Caco-2 (cell line): ENCODE measurements at regions not wholly inside any gene's neighbourhood (a gene's known extent, or its start where the extent isn't known, plus 50 kb on each side); places are given as distances from the start of the nearest gene placed in this dataset.

Source experiments
- BruUV-seq: library from RNA; stranded (reverse); fragments of 400-500 nt; replicated peaks from 2 replicates; lab custom pipeline; 2021; lab: Mats Ljungman, UMichigan
- CTCF ChIA-PET: fragments of 300-600 bp; sonication (Branson Sonifier 250); formaldehyde crosslinking; loops from one replicate; lab custom pipeline; 2022; ENCODE audit warnings: antibody characterized with exemption; lab: Charles Lee
- POLR2A ChIA-PET: fragments of 300-600 bp; sonication (Branson Sonifier 250); formaldehyde crosslinking; loops from one replicate; lab custom pipeline; 2022; ENCODE audit warnings: antibody characterized with exemption; lab: Charles Lee
- DNase-seq, 2 experiments: peaks; one replicate each; pipeline versions ENCODE4 v3.0.0 to v3.0.0-alpha.2; 2020 to 2022
- H3K27me3 ChIP-seq: replicated peaks from 2 replicates; pipeline ENCODE4 v1.6.0; 2011; ENCODE audit warnings: low read length; ENCODE audit not compliant: control insufficient read depth, insufficient read depth
- H3K36me3 ChIP-seq: 2 replicates; pipeline ENCODE4 v1.5.1; 2011; ENCODE audit warnings: low read length; ENCODE audit not compliant: control insufficient read depth, insufficient read depth
- H3K4me1 ChIP-seq: fragments of 250-450 bp; sonication (Bioruptor Pico); 2 replicates; pipeline ENCODE4 v1.5.1; 2020; ENCODE audit warnings: mild to moderate bottlenecking
- H3K4me3 ChIP-seq: 2 replicates; pipeline ENCODE4 v1.5.1; 2011; ENCODE audit warnings: low read depth, mild to moderate bottlenecking, control low read depth, low read length
- H3K9me3 ChIP-seq: fragments of 250-450 bp; sonication (Bioruptor Pico); 2 replicates; pipeline ENCODE4 v1.5.1; 2020; ENCODE audit warnings: mild to moderate bottlenecking, moderate library complexity
- H3K27ac Mint-ChIP-seq: one replicate; pipeline ENCODE4 v1.8.0; 2022; ENCODE audit warnings: mixed read lengths; ENCODE audit not compliant: unreplicated experiment
- H3K27me3 Mint-ChIP-seq: one replicate; pipeline ENCODE4 v1.8.0; 2022; ENCODE audit warnings: mixed read lengths; ENCODE audit not compliant: insufficient read depth, unreplicated experiment
- H3K36me3 Mint-ChIP-seq: one replicate; pipeline ENCODE4 v1.8.0; 2022; ENCODE audit warnings: mild to moderate bottlenecking, mixed read lengths; ENCODE audit not compliant: insufficient read depth, unreplicated experiment
- H3K4me1 Mint-ChIP-seq: one replicate; pipeline ENCODE4 v1.8.0; 2022; ENCODE audit warnings: low read depth, mixed read lengths; ENCODE audit not compliant: unreplicated experiment
- H3K4me3 Mint-ChIP-seq: one replicate; pipeline ENCODE4 v1.8.0; 2022; ENCODE audit warnings: mild to moderate bottlenecking, moderate library complexity, mixed read lengths; ENCODE audit not compliant: unreplicated experiment
- H3K9me3 Mint-ChIP-seq: one replicate; pipeline ENCODE4 v1.8.0; 2022; ENCODE audit warnings: mixed read lengths; ENCODE audit not compliant: unreplicated experiment
- intact Hi-C: fragments of 100-400 bp; cut with micrococcal nuclease; formaldehyde crosslinking; loops from one replicate; pipeline ENCODE4 v1.10.0; 2022; ENCODE audit not compliant: unreplicated experiment
- TF ChIP-seq, protein P1 (sequence below), 2 experiments: fragments of 200-600 bp in 1 of 2; IDR thresholded peaks; 1 replicate in 1 of 2; 2 replicates in 1 of 2; pipeline versions ENCODE4 v1.5.1 to v1.8.0; 2011 to 2022; ENCODE audit warnings: antibody characterized with exemption in 1 of 2, control low read depth in 1 of 2, inconsistent platforms in 1 of 2, low read depth in 1 of 2, low read length in 1 of 2, mild to moderate bottlenecking in 1 of 2, moderate library complexity in 1 of 2; ENCODE audit not compliant: insufficient read depth in 1 of 2, severe bottlenecking in 1 of 2, unreplicated experiment in 1 of 2

DNA sequence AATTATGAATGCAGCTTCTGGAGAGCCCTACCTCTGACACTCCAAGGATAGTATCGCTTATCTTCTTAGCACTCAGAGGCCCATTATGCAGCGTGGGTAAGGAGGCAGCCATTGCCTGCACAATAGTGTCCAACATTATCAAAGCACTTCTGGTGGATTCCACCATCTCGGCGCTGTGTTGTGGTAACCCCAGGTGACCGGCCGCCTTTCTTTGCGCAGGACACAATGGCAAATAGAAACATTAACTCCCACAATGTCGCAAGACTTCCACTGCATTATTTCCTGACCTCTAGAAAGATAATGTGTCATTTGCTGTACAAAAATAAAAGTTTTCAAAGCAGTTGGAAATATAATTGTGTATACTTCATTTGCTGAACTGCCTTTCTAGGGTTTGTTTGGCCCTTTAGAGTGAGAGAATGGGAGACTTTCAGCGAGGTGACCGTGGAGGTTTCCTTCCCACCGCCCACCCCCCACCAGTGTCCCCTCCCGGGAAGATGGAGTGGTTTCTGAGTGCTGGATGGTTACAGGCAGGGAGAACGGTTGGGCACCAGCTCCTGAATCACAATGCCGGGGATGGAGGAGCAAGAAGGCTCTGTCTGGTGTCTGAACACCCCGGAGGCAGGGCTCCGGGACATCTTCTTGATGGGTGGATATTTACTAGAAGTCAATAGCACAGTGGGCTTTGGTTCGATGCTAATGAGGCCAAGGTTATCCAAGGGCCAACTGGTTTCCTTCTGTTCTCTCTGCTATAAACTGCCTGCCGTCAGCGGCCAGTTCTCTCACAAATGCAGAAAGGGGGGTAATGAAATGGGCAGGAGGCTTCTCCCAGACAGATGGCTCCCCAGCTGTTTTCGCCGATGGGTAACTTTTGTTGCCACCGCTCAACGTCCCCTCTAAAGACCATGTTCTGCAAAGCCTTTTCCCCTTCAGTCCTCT is 215.4 kb upstream of the PROX1 start:
- Mint-ChIP-seq H3K4me3 (no peak overlapping the region), H3K36me3 (no peaks in the 10 kb centered on the region), H3K27ac (no peak overlapping the region)

DNA sequence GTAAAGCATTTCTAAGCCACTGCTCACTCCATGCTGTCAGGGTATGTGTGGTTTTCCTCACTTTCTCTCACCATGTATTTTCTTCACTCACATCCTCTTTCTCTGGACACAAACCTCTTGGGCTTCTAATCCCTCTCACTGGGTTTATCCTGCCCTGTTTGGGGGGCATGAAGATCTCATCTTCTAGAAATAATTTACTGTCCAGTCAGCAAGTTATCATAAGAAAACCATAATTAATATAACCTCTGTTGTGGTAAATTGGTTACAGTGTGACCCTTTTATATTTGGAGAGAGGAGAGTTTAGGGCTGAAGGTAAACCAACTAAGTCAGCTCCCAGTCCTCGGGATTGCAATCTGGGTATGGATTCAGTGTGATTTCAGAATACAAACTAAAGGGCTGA is 213.8 kb upstream of the PROX1 start:
- no peaks in the 10 kb centered on the region for H3K36me3 ChIP-seq
- peaks cover under 1% of the 10 kb centered on the region; the same call in 1 of the 2 replicates for H3K4me1 ChIP-seq
- ChIA-PET POLR2A (no interaction called here), CTCF (no interaction called here)
- H3K9me3 ChIP-seq, result no peaks in the 10 kb centered on the region
- Mint-ChIP-seq H3K27ac (no peak overlapping the region), H3K9me3 (peaks cover 9% of the 10 kb centered on the region), H3K36me3 (no peaks in the 10 kb centered on the region), H3K27me3 (no peaks in the 10 kb centered on the region), H3K4me1 (peaks cover 4% of the 10 kb centered on the region), H3K4me3 (no peak overlapping the region)
- DNase-seq, result no peak
- no peak overlapping the region for H3K4me3 ChIP-seq
- BruUV-seq, result no TSS peak
- TF ChIP-seq, protein P1, sequence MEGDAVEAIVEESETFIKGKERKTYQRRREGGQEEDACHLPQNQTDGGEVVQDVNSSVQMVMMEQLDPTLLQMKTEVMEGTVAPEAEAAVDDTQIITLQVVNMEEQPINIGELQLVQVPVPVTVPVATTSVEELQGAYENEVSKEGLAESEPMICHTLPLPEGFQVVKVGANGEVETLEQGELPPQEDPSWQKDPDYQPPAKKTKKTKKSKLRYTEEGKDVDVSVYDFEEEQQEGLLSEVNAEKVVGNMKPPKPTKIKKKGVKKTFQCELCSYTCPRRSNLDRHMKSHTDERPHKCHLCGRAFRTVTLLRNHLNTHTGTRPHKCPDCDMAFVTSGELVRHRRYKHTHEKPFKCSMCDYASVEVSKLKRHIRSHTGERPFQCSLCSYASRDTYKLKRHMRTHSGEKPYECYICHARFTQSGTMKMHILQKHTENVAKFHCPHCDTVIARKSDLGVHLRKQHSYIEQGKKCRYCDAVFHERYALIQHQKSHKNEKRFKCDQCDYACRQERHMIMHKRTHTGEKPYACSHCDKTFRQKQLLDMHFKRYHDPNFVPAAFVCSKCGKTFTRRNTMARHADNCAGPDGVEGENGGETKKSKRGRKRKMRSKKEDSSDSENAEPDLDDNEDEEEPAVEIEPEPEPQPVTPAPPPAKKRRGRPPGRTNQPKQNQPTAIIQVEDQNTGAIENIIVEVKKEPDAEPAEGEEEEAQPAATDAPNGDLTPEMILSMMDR (IDR thresholded peaks at IDR 0.05; ENCODE audit: insufficient read depth in 1 of 2, low read depth in 1 of 2, low read length in 1 of 2, severe bottlenecking in 1 of 2, unreplicated experiment in 1 of 2), result no peak
- no peaks in the 10 kb centered on the region for H3K27me3 ChIP-seq
- intact Hi-C loops, result no loop called here

More for the DNA sequence above, 215.4 kb upstream of the PROX1 start:
- TF ChIP-seq, protein P1 (IDR thresholded peaks at IDR 0.05; ENCODE audit: insufficient read depth in 1 of 2, low read depth in 1 of 2, low read length in 1 of 2, severe bottlenecking in 1 of 2, unreplicated experiment in 1 of 2), result no peak
- ChIA-PET POLR2A (no interaction called here), CTCF (no interaction called here)
- Histone ChIP-seq H3K9me3 (no peaks in the 10 kb centered on the region), H3K27me3 (no peaks in the 10 kb centered on the region), H3K4me1 (no peaks in the 10 kb centered on the region), H3K36me3 (no peaks in the 10 kb centered on the region), H3K4me3 (no peak overlapping the region)
- no peak for DNase-seq
- no peaks in the 10 kb centered on the region for H3K4me1 Mint-ChIP-seq
- H3K27me3 Mint-ChIP-seq, result no peaks in the 10 kb centered on the region
- H3K9me3 Mint-ChIP-seq, result peaks cover 9% of the 10 kb centered on the region
- no TSS peak for BruUV-seq
- intact Hi-C loops, result no loop called here

DNA sequence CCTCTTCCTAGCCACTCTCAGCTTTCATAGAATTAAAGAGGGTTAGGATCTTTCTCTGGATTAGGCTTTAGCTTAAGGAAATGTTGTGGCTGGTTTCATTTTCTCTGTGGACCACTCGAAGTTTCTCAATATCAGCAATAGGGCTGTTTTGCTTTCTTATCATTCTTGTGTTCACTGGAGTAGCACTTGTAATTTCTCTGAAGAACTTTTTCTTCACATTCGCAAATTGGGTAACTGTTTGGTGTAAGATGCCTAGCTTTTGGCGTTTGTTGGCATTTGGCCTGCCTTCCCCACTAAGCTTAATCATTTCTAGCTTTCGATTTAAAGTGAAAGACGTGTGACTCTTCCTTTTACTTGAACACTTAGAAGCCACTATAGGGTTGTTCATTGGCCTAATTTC is 210.8 kb upstream of the PROX1 start:
- Histone ChIP-seq H3K4me1 (peaks cover 6% of the 10 kb centered on the region), H3K27me3 (no peaks in the 10 kb centered on the region), H3K9me3 (no peaks in the 10 kb centered on the region), H3K4me3 (no peak overlapping the region), H3K36me3 (no peaks in the 10 kb centered on the region)
- H3K27ac Mint-ChIP-seq, result no peak overlapping the region
- peaks cover 13% of the 10 kb centered on the region for H3K9me3 Mint-ChIP-seq
- ChIA-PET CTCF (no interaction called here), POLR2A (no interaction called here)
- H3K36me3 Mint-ChIP-seq, result no peaks in the 10 kb centered on the region
- BruUV-seq, result no TSS peak
- H3K4me1 Mint-ChIP-seq, result peaks cover 15% of the 10 kb centered on the region
- TF ChIP-seq, protein P1 (IDR thresholded peaks at IDR 0.05; ENCODE audit: insufficient read depth in 1 of 2, low read depth in 1 of 2, low read length in 1 of 2, severe bottlenecking in 1 of 2, unreplicated experiment in 1 of 2), result no peak
- no peak overlapping the region for H3K4me3 Mint-ChIP-seq
- H3K27me3 Mint-ChIP-seq, result no peaks in the 10 kb centered on the region
- intact Hi-C loops, result no loop called here
- no peak for DNase-seq
